Mammary epithelial cell (primary cell): ENCODE measurements at regions not wholly inside any gene's neighbourhood (a gene's known extent, or its start where the extent isn't known, plus 50 kb on each side); places are given as distances from the start of the nearest gene placed in this dataset.

ENCODE experiments used
- CTCF ChIP-seq, 2 donors: IDR thresholded peaks in 1 of 2; conservative IDR thresholded peaks in 1 of 2; 2 replicates each; pipeline ENCODE4 v1.5.1; 2011 to 2012; ENCODE audit warnings: inconsistent platforms in 2 of 2, low read length in 2 of 2, mild to moderate bottlenecking in 2 of 2, control low read depth in 1 of 2, low read depth in 1 of 2; ENCODE audit not compliant: insufficient read depth in 1 of 2; ENCODE audit errors: extremely low read depth in 1 of 2
- EZH2 ChIP-seq: IDR thresholded peaks from 2 replicates; pipeline ENCODE4 v1.6.1; 2012; ENCODE audit warnings: low read length, inconsistent platforms, borderline replicate concordance

DNA sequence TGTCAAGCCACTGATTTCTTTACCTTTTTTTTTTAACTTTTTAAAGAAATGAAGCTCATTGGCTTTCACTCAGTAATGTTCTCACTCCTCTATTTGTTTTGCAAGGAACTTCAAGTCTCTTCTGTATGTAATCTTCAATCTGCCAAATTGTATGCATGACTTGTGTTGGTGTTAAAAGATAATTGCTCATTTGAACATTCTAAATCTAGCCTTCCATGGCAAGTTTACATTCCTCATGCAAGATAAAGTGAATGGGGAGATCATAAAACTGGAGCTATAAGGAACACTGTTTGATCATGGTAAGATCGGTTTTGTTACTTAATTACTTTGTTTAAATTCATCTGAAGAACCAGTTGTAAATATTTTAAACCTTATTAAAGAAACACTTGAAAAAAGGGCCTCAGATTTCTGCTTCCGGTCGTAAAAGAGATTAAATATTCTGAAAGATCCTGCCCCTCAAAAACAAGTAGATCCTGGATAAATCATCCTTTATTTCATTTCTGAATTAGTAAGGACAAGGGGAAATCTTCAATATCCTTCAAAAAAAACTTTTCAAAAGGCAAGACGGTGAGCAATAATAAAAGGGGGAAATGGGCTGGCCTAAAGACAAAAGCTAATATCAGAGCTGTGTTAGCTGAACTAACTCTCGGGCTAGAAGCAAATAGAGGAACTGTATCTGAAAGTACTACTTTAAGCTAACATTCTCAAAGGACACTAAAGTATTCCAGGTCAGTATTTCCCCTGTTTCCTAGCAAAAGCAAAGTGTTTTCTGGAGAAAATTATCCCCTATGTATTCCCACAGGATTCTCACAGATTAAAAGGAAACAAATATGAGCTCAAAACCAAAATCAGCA lies 107.0 kb upstream of the ATP11B start:
- no peak for TF ChIP-seq CTCF (conservative IDR thresholded peaks at IDR 0.05 in 1 of 2, IDR thresholded peaks at IDR 0.05 in 1 of 2; ENCODE audit: extremely low read depth in 1 of 2, insufficient read depth in 1 of 2, low read depth in 1 of 2, low read length in 2 of 2)
- no peak for TF ChIP-seq EZH2
